K562 (cell line): ENCODE measurements at regions not wholly inside any gene's neighbourhood (a gene's known extent, or its start where the extent isn't known, plus 50 kb on each side); places are given as distances from the start of the nearest gene placed in this dataset.
A peak's percentile ranks its signal among the peaks of the same experiment; 100 is the strongest.

Experiments used
- ATAC-seq: fragments of 200-7000 bp; cut with Tn5 transposase; 3 replicates; pipeline ENCODE4 v1.9.1; 2020; ENCODE audit warnings: moderate library complexity
- BruUV-seq: library from RNA; stranded (reverse); fragments of 400-500 nt; replicated peaks from 2 replicates; lab custom pipeline; 2021; lab: Mats Ljungman, UMichigan
- CTCF ChIA-PET: fragments of 300-600 bp; formaldehyde crosslinking; extraction: SDS; loops from one replicate; lab custom pipeline; 2021; ENCODE audit warnings: low intra/inter-chr PET ratio; lab: Yijun Ruan, JAX
- POLR2A ChIA-PET: fragments of 300-600, 350-650 bp; sonication (Branson Sonifier 250); formaldehyde crosslinking; extraction: SDS; loops from one replicate; lab custom pipeline; 2021; ENCODE audit warnings: antibody characterized with exemption, inconsistent platforms; lab: Yijun Ruan, JAX
- DNase-seq, 4 experiments: peaks; one replicate each; pipeline versions ENCODE4 v3.0.0 to v3.0.0-alpha.2; 2011 to 2018; ENCODE audit warnings: low spot score in 3 of 4, mixed read lengths in 3 of 4; ENCODE audit errors: extremely low read depth in 1 of 4
- FAIRE-seq: peaks from 2 replicates; lab custom pipeline; 2011; peaks lifted over from hg19 to GRCh38; lab: Jason Lieb, UNC
- H2AFZ ChIP-seq: 2 replicates; pipeline ENCODE4 v1.6.0; 2011; ENCODE audit warnings: low read depth, low read length, control low read depth, inconsistent platforms
- H3K27ac ChIP-seq: fragments of 200-600 bp; 3 replicates; pipeline ENCODE4 v1.8.0; 2011; ENCODE audit warnings: low read depth, mild to moderate bottlenecking, control low read depth, inconsistent platforms, low read length, moderate library complexity, mixed read lengths; ENCODE audit errors: extremely low read depth
- H3K27me3 ChIP-seq, 2 experiments: fragments of 300-600 bp in 1 of 2; 2 replicates in 1 of 2; 3 replicates in 1 of 2; pipeline versions ENCODE4 v1.6.0 to v1.8.0; 2011; ENCODE audit warnings: inconsistent platforms in 2 of 2, low read length in 2 of 2, mild to moderate bottlenecking in 1 of 2, mixed read lengths in 1 of 2, moderate library complexity in 1 of 2; ENCODE audit not compliant: control insufficient read depth in 2 of 2, insufficient read depth in 2 of 2
- H3K36me3 ChIP-seq: fragments of 300-600 bp; 3 replicates; pipeline ENCODE4 v1.8.0; 2011; ENCODE audit warnings: mild to moderate bottlenecking, low read length, inconsistent platforms; ENCODE audit not compliant: control insufficient read depth, insufficient read depth
- H3K4me1 ChIP-seq, 2 experiments: fragments of 200-600 bp in 1 of 2; replicated peaks in 1 of 2; 2 replicates in 1 of 2; 3 replicates in 1 of 2; pipeline versions ENCODE4 v1.5.1 to v1.8.0; 2011; ENCODE audit warnings: inconsistent platforms in 2 of 2, low read length in 2 of 2, mild to moderate bottlenecking in 1 of 2, mixed read lengths in 1 of 2, moderate library complexity in 1 of 2; ENCODE audit not compliant: control insufficient read depth in 2 of 2, insufficient read depth in 2 of 2
- H3K4me2 ChIP-seq: 2 replicates; pipeline ENCODE4 v1.6.1; 2011; ENCODE audit warnings: low read length, control low read depth, inconsistent platforms, mixed read lengths; ENCODE audit not compliant: insufficient read depth
- H3K4me3 ChIP-seq: fragments of 200-600 bp; sonication (generic), shearing (Covaris generic); 2 replicates; pipeline ENCODE4 v1.5.1; 2016; ENCODE audit warnings: control low read depth, inconsistent platforms
- H3K79me2 ChIP-seq: fragments of 200-600 bp; 3 replicates; pipeline ENCODE4 v1.8.0; 2011; ENCODE audit warnings: low read length, inconsistent platforms; ENCODE audit not compliant: control insufficient read depth, insufficient read depth
- H3K9ac ChIP-seq, 2 experiments: 2 replicates each; pipeline versions ENCODE4 v1.6.0 to v1.6.1; 2011; ENCODE audit warnings: low read depth in 2 of 2, low read length in 2 of 2, control low read depth in 1 of 2, inconsistent platforms in 1 of 2, mild to moderate bottlenecking in 1 of 2, mixed read lengths in 1 of 2; ENCODE audit not compliant: insufficient read depth in 1 of 2
- H3K9me1 ChIP-seq: one replicate; pipeline ENCODE4 v1.6.0; 2011; ENCODE audit warnings: inconsistent platforms, mild to moderate bottlenecking, low read length, moderate library complexity; ENCODE audit not compliant: control insufficient read depth, insufficient read depth
- H3K9me3 ChIP-seq: replicated peaks from 2 replicates; pipeline ENCODE4 v1.5.1; 2011; ENCODE audit warnings: low read depth, low read length, inconsistent platforms; ENCODE audit not compliant: control insufficient read depth, insufficient read depth
- H4K20me1 ChIP-seq: replicated peaks from 2 replicates; pipeline ENCODE4 v1.6.1; 2011; ENCODE audit warnings: low read length, inconsistent platforms, mixed read lengths; ENCODE audit not compliant: control insufficient read depth, insufficient read depth
- ILK ChIP-seq: fragments of 450-650 bp; IDR thresholded peaks from 2 replicates; pipeline ENCODE4 v1.6.1; 2016; ENCODE audit warnings: missing genetic modification characterization, low read depth, mild to moderate bottlenecking, missing compliant biosample characterization, moderate library complexity, borderline replicate concordance
- NFIC ChIP-seq: fragments of 450-650 bp; IDR thresholded peaks from 2 replicates; pipeline ENCODE4 v1.6.1; 2017; ENCODE audit warnings: mild to moderate bottlenecking, inconsistent platforms
- NFIX ChIP-seq: fragments of 250-450 bp; sonication (Bioruptor Pico); IDR thresholded peaks from 2 replicates; pipeline ENCODE4 v1.4.0; 2020; ENCODE audit warnings: low read depth, mild to moderate bottlenecking, moderate library complexity
- NFXL1 ChIP-seq: fragments of 450-650 bp; formaldehyde crosslinking; IDR thresholded peaks from 2 replicates; pipeline ENCODE4 v1.4.0; 2021; ENCODE audit warnings: mild to moderate bottlenecking
- RFX1 ChIP-seq: fragments of 450-650 bp; IDR thresholded peaks from 2 replicates; pipeline ENCODE4 v1.6.1; 2016; ENCODE audit warnings: mild to moderate bottlenecking, moderate library complexity
- RNF2 ChIP-seq: sonication (generic); IDR thresholded peaks from 2 replicates; pipeline ENCODE4 v1.6.1; 2016
- SAFB ChIP-seq: fragments of 200-400 bp; formaldehyde crosslinking; IDR thresholded peaks from 2 replicates; pipeline ENCODE4 v1.6.1; 2017; ENCODE audit warnings: low read depth, low read length, borderline replicate concordance
- SMARCC2 ChIP-seq: fragments of 450-650 bp; IDR thresholded peaks from 2 replicates; pipeline ENCODE4 v1.6.1; 2017; ENCODE audit warnings: antibody characterized with exemption, moderate library complexity, mild to moderate bottlenecking, low read depth
- TAF7 ChIP-seq: fragments of 450-650 bp; IDR thresholded peaks from 2 replicates; pipeline ENCODE4 v1.6.1; 2016; ENCODE audit warnings: missing genetic modification characterization, missing compliant biosample characterization
- ZHX1 ChIP-seq: fragments of 150-350 bp; conservative IDR thresholded peaks from 2 replicates; pipeline ENCODE4 v1.6.1; 2014; ENCODE audit warnings: low read length
- WGBS: fragments of 100-300 bp; shearing (Covaris generic); methylation state at CpG from one replicate; pipeline ENCODE4 v1.1.6; 2016; ENCODE audit warnings: low coverage, mixed read lengths; ENCODE audit not compliant: insufficient coverage; ENCODE audit errors: missing lambda C conversion rate; 5-methylcytosine and 5-hydroxymethylcytosine counted together
- in situ Hi-C: fragments of 300-500 bp; cut with MboI; formaldehyde crosslinking; loops from 4 replicates; pipeline ENCODE4 v1.15.0; 2018; ENCODE audit warnings: inconsistent platforms, mixed read lengths
- intact Hi-C: fragments of 100-400 bp; cut with micrococcal nuclease; formaldehyde crosslinking; loops from 2 replicates; pipeline ENCODE4 v1.14.2; 2022

GRCh38 chr2:23250371-23250770, 134.6 kb upstream of the KLHL29 start (continued):
- no peak for TF ChIP-seq SMARCC2

GRCh38 chr2:23256643-23257042, 128.3 kb upstream of the KLHL29 start:
- intact Hi-C loops, result no loop called here
- CTCF ChIA-PET, result no interaction called here
- H4K20me1 ChIP-seq, result no peaks in the 10 kb centered on the region
- ATAC-seq, result no peak
- DNase-seq, result no peak
- H3K36me3 ChIP-seq, result no peaks in the 10 kb centered on the region
- H3K27ac ChIP-seq, result no peak overlapping the region
- no peaks in the 10 kb centered on the region for H3K27me3 ChIP-seq
- H3K4me2 ChIP-seq, result no peak overlapping the region
- no peak overlapping the region for H3K9ac ChIP-seq
- FAIRE-seq, result no peak
- TF ChIP-seq RNF2, result no peak
- peak; percentile 84 for TF ChIP-seq NFIX (CRISPR knock-in tag)
- TF ChIP-seq TAF7 (tag), result no peak
- no peak for TF ChIP-seq RFX1
- TF ChIP-seq ZHX1, result no peak
- TF ChIP-seq NFXL1 (CRISPR knock-in tag), result no peak
- peak; percentile 88 for TF ChIP-seq NFIC
- TF ChIP-seq SAFB, result no peak
- no peak for TF ChIP-seq ILK (tag)
- H3K4me1 ChIP-seq, result no peaks in the 10 kb centered on the region
- no peaks in the 10 kb centered on the region for H3K9me1 ChIP-seq
- no peak overlapping the region for H3K4me3 ChIP-seq
- no peak overlapping the region for H2AFZ ChIP-seq
- no TSS peak for BruUV-seq
- H3K79me2 ChIP-seq, result no peaks in the 10 kb centered on the region
- no peaks in the 10 kb centered on the region for H3K9me3 ChIP-seq
- WGBS, result 3% methylated on average over 2 of the region's 2 CpGs
- in situ Hi-C loops, result no loop called here
- POLR2A ChIA-PET, result no interaction called here
